ENCODE measurements at regions not wholly inside any gene's neighbourhood (a gene's known extent, or its start where the extent isn't known, plus 50 kb on each side); places are given as distances from the start of the nearest gene placed in this dataset.

- no peaks in the 10 kb centered on the region for H4K20me1 ChIP-seq (ENCODE audit: control insufficient read depth, insufficient read depth)
- intact Hi-C loops (cut with micrococcal nuclease; ENCODE audit: unreplicated experiment) (no loop called here), in situ Hi-C loops (cut with MboI) (loop anchor here (25.0 kb wide), 1 partner anchor 91 kb away; no protein-coding TSS in a partner anchor)
- ChIA-PET POLR2A (no interaction called here), SMC1A (ENCODE audit: uncharacterized antibody, unreplicated experiment) (no interaction called here), CTCF (no interaction called here), RAD21 (ENCODE audit: unreplicated experiment) (no interaction called here)
- no peaks in the 10 kb centered on the region for H3K79me2 ChIP-seq (ENCODE audit: control insufficient read depth, insufficient read depth, low read length)
- DNase-seq (ENCODE audit: low read depth, low spot score) (no peak), ATAC-seq (no peak), FAIRE-seq (no peak)
- H3K36me3 ChIP-seq (ENCODE audit: control insufficient read depth in 2 of 2, insufficient read depth in 2 of 2, low read length in 1 of 2) = no peaks in the 10 kb centered on the region
- no TSS peak for BruUV-seq (replicated peaks)
- H3K4me1 ChIP-seq (ENCODE audit: control insufficient read depth, insufficient read depth, low read length) = no peaks in the 10 kb centered on the region
- H3K9ac ChIP-seq (ENCODE audit: control insufficient read depth, insufficient read depth, low read length) = no peak overlapping the region
- no peaks in the 10 kb centered on the region; the same call in none of the 3 replicates for H3K9me3 ChIP-seq (replicated peaks; ENCODE audit: control insufficient read depth, insufficient read depth, low read length)
- H3K4me3 ChIP-seq = no peak overlapping the region
- no peak overlapping the region for H3K4me2 ChIP-seq (ENCODE audit: control insufficient read depth, insufficient read depth)
- no peaks in the 10 kb centered on the region for H3K27me3 ChIP-seq (replicated peaks in 1 of 2; ENCODE audit: control insufficient read depth in 2 of 2, insufficient read depth in 2 of 2, low read length in 1 of 2)
- H3K27ac ChIP-seq (ENCODE audit: control insufficient read depth, insufficient read depth) = no peak overlapping the region
- no peak overlapping the region for H2AFZ ChIP-seq (ENCODE audit: control insufficient read depth, low read depth, low read length)
- no peak for TF ChIP-seq ZBTB11 (CRISPR knock-in tag; IDR thresholded peaks at IDR 0.05)
- TF ChIP-seq SIN3A (IDR thresholded peaks at IDR 0.05; ENCODE audit: low read depth, low read length) = no peak
- TF ChIP-seq MTA3 (IDR thresholded peaks at IDR 0.05; ENCODE audit: borderline replicate concordance, low read length) = no peak
- no peak for TF ChIP-seq BRCA1 (IDR thresholded peaks at IDR 0.05; ENCODE audit: low read depth, low read length)
- TF ChIP-seq, protein P1, sequence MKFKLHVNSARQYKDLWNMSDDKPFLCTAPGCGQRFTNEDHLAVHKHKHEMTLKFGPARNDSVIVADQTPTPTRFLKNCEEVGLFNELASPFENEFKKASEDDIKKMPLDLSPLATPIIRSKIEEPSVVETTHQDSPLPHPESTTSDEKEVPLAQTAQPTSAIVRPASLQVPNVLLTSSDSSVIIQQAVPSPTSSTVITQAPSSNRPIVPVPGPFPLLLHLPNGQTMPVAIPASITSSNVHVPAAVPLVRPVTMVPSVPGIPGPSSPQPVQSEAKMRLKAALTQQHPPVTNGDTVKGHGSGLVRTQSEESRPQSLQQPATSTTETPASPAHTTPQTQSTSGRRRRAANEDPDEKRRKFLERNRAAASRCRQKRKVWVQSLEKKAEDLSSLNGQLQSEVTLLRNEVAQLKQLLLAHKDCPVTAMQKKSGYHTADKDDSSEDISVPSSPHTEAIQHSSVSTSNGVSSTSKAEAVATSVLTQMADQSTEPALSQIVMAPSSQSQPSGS (IDR thresholded peaks at IDR 0.05; ENCODE audit: low read length) = no peak
- TF ChIP-seq PAX5 (IDR thresholded peaks at IDR 0.05; ENCODE audit: borderline replicate concordance, low read depth, low read length) = no peak
- no peak for TF ChIP-seq PBX3 (IDR thresholded peaks at IDR 0.05; ENCODE audit: insufficient replicate concordance, low read depth, low read length)
- TF ChIP-seq TCF12 (IDR thresholded peaks at IDR 0.05; ENCODE audit: low read depth, low read length) = no peak
- TF ChIP-seq GABPA (IDR thresholded peaks at IDR 0.05; ENCODE audit: low read depth) = no peak
- TF ChIP-seq, protein P2, sequence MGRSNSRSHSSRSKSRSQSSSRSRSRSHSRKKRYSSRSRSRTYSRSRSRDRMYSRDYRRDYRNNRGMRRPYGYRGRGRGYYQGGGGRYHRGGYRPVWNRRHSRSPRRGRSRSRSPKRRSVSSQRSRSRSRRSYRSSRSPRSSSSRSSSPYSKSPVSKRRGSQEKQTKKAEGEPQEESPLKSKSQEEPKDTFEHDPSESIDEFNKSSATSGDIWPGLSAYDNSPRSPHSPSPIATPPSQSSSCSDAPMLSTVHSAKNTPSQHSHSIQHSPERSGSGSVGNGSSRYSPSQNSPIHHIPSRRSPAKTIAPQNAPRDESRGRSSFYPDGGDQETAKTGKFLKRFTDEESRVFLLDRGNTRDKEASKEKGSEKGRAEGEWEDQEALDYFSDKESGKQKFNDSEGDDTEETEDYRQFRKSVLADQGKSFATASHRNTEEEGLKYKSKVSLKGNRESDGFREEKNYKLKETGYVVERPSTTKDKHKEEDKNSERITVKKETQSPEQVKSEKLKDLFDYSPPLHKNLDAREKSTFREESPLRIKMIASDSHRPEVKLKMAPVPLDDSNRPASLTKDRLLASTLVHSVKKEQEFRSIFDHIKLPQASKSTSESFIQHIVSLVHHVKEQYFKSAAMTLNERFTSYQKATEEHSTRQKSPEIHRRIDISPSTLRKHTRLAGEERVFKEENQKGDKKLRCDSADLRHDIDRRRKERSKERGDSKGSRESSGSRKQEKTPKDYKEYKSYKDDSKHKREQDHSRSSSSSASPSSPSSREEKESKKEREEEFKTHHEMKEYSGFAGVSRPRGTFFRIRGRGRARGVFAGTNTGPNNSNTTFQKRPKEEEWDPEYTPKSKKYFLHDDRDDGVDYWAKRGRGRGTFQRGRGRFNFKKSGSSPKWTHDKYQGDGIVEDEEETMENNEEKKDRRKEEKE (IDR thresholded peaks at IDR 0.05) = no peak
- no peak for TF ChIP-seq ZBTB33 (IDR thresholded peaks at IDR 0.05)
- no peak for TF ChIP-seq HDGF (IDR thresholded peaks at IDR 0.05)
- TF ChIP-seq ZNF217 (IDR thresholded peaks at IDR 0.05) = no peak
- TF ChIP-seq TCF7 (IDR thresholded peaks at IDR 0.05; ENCODE audit: borderline replicate concordance) = no peak
These were observed 64.7 kb downstream of the UCHL1 start for GRCh38 chr4:41321216-41321945.
